ENCODE measurements at regions not wholly inside any gene's neighbourhood (a gene's known extent, or its start where the extent isn't known, plus 50 kb on each side); places are given as distances from the start of the nearest gene placed in this dataset.
"Not testable (repeated sequence)": the region's sequence is repeated elsewhere in the genome, so short reads cannot be mapped to it uniquely, and the experiment has no call there.

DNA sequence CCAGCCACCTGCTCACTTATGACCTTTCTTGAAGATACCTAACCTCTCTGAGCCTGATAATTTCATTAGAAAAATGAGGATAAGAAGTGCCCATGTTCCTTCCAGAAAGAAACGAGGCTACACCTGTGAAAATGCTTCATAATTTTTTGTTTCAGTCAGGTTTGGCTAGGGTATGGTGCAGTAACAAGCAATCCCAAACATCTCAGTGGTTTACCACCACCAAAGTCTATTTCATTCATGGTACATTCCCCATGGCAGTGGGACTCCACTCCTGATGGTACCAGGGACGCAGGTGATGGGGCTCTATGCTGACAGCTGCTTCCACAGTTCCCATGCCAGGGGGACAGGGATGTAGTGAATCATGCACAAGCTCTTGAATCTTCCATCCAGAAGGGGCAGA is 147.6 kb upstream of the CES5A start:
- no peak for DNase-seq (ENCODE audit: low read depth in 3 of 3, low spot score in 1 of 3)

DNA sequence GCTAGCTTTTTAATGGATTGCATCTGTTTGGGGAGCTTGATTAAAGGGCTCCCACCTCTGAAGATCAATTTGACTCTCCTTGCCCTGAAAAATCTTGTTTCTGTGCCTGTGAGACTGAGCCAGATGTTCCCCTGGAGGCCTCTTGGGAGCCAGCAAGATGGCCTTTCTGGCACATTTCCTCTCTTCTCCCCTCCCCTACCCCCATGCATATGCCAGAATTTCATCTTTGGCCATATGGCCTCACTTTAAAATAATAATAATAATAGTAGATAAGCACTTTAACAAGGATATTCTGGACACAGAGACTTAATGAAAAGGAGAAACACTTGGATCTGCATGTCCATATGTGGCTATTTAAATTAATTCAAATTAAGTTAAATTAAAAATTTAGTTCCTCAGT is 144.1 kb upstream of the CES5A start:
- DNase-seq (ENCODE audit: low read depth in 3 of 3, low spot score in 1 of 3) = no peak

DNA sequence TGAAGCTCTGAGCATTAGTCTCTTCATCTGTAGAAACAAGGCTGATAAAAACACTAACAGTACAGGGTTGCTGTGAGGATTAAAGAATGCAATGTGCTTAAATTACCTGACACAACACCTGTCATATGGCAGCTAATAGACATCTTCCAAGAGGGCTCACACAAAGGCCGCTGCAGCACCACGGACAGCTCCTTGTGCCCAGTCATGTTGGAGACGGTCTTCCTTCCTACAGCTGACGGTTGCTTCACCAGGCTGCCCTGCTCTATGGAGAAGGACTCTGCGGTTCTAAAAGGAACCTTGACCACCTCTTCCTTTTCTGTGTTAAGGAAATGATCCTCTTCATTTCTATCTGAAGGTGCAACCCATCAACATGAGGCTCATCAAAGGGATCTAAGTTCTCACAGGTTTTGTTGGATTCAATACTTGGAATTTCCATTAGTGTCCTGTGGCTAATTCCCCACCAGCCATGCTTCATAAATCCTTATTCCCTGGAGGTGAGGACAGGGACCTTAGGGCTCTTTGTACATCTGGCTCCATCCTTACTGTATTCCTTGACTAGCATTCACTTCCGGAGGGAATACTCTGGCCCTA is 138.9 kb upstream of the CES5A start:
- DNase-seq (ENCODE audit: low read depth in 3 of 3, low spot score in 1 of 3) = peak in 1 of 3 donors; percentile 4

DNA sequence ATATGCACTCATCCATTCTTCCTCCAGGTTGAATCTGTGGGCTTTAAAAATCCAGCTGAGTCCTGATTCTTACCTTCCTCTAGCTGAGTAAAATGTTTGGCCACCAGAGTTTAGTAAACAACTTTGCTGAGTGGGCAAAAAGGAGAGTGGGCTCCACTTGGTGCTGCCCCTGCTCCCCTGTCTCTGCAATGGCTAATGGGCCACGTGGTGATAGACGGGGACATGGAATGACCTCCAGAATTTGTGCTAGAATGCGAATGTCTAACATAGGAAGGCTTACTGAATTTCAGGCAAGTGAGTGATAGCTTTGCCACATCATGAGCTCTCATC is 137.3 kb upstream of the CES5A start:
- no peak for DNase-seq (ENCODE audit: low read depth in 3 of 3, low spot score in 1 of 3)

DNA sequence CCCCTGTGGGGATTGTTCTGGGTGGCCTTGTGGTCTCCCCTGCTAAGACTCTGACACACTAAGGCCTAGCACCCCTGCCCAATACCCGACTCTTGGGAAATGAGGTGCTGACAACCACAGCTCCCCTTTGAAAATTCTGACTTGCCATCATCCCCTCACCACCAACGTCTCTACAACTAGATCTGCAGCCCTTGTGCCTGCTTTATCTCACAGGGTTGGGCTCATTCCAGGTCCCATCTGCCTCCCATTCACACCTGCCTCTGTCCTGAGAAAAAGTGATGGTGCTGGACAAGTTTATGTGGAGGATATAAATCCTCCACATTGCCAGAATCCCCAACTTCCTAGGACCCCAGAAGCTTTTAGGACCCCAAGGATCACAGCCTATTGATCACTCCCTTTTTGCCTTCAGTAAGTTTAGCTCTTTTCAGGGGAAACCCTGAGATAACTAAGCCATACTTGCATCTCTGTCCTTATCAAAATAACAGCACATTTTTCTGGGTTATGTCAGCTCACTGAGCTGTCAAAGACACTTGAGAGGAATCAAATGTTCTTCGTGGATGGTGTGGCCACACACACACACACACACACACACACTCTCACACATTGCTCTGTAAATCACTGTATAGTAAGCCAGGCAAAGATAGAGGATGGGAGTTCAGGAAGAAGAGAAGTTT is 136.8 kb upstream of the CES5A start:
- DNase-seq (ENCODE audit: low read depth in 3 of 3, low spot score in 1 of 3) = no peak

DNA sequence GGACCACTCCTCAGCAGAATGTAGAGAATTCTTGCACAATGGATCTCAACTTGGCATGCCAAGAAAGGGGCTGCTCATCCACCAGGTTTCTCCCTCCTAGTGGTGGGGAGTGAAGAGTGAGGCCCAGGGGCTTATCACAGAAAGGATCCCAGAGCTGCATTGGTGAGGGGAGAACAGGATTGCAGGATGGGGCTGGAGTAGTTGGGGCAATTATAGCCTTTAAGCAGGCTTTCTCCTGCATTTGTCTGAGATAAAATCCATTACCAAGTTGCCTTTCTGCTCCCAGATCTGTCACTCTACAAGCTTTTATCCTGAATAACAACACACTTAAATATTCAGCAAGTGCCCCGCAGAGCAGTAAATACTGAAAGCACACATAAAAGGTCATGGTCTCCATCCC is 130.8 kb upstream of the CES5A start:
- DNase-seq (ENCODE audit: low read depth in 3 of 3, low spot score in 1 of 3) = no peak

DNA sequence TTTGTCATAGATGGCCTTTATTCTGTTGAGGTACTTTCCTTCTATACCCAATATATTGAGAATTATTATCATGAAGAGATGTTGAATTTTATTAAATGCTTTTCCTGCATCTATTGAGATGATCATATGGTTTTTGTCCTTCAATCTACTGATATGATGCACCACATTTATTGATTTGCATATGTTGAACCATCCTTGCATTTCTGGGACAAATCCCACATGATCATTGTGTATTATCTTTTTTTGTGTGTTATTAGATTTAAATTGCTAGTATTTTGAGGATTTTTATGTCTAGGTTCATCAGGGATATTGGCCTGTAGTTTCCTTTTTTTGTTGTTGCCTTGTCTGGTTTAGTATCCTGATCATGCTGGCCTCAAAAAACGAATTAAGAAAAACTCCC is 124.5 kb upstream of the CES5A start:
- no peak for DNase-seq (ENCODE audit: low read depth in 3 of 3, low spot score in 1 of 3)

DNA sequence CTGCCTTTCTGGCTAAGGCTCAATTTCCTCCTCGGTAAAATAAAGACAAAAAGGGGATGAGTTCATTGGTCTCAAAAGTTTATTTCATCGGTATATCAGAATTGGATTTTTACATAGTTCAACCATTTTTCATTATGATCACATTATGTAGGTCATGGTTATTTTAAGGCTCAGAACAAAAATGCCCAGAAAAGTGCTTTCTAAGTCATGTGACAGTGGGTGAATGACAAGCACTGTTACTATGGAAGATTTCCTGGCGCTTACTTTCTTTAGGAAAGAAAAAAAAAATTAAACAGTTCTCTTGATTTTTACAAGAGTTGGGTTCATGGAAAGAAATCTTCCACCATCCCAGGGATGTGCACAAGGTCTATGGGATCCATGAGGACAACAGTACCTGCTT is 117.9 kb upstream of the CES5A start:
- no peak for DNase-seq (ENCODE audit: low read depth in 3 of 3, low spot score in 1 of 3)

DNA sequence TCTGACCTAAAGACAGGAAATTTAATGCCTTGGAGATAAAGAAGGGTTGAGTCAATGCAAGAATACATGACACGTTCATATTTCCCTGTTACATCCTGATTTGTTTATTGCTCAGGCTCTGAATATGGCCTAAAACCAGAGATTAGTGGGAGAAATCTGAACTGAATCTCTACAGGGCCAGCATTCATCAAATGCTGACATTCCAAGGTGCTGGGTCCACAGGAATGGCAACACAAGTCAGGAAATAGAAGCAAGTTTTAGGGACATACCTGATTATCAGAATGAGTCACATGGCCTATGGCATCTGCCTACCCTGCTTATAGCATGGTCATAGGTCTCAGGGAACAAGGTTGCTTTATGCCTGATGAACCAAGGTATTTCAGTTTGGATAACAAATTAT is 117.4 kb upstream of the CES5A start:
- no peak for DNase-seq (ENCODE audit: low read depth in 3 of 3, low spot score in 1 of 3)

DNA sequence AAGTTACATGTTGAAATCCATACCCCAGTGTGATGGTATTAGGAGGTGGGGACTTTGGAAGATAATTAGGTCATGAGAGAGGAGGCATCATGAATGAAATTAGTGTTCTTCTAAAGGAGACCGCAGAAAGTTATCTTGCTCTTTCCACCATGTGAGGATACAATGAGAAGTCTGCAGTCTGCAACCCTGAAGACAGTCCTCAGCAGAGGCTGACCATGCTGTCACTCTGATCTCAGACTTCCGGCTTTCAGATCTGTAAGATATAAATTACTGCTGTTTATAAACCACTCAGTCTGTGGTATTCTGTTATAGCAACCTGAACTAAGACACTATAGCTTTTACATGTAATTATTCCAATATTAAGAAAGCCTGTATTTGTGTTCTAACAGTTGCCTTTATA is 116.7 kb upstream of the CES5A start:
- no peak for DNase-seq (ENCODE audit: low read depth in 3 of 3, low spot score in 1 of 3)

DNA sequence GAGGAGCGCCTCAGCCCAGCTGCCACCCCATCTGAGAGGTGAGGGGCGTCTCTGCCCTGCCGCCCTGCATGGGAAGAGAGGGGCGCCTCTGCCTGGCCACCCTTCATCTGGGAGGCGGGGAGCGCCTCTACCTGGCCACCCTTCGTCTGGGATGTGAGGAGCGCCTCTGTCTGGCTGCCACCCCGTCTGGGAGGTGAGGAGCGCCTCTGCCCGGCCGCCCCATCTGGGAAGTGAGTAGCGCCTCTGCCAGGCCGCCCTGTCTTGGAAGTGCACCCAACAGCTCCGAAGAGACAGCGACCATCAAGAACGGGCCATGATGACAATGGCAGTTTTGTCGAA is 114.4 kb upstream of the CES5A start:
- no peak for DNase-seq (ENCODE audit: low read depth in 3 of 3, low spot score in 1 of 3)

DNA sequence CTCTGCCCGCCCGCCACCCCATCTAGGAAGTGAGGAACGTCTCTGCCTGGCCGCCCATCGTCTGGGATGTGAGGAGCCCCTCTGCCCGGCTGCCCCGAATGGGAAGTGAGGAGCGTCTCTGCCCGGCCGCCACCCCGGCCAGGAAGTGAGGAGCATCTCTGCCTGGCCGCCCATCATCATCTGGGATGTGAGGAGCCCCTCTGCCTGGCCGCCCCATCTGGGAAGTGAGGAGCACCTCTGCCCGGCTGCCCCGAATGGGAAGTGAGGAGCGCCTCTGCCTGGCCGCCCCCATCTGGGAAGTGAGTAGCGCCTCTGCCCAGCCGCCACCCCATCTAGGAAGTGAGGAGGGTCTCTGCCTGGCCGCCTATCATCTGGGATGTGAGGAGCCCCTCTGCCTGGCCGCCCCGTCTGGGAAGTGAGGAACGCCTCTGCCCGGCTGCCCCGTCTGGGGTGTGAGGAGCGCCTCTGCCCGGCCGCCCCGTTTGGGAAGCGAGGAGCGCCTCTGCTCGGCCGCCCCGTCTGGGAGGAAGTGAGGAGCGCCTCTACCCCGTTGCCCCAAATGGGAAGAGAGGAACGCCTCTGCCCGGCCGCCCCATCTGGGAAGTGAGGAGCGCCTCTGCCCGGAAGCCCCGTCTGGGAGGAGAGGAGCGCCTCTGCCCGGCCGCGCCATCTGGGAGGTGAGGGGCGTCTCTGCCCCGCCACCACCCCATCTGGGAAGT is 113.8 kb upstream of the CES5A start:
- DNase-seq (ENCODE audit: low read depth in 3 of 3, low spot score in 1 of 3) = not testable (repeated sequence)

DNA sequence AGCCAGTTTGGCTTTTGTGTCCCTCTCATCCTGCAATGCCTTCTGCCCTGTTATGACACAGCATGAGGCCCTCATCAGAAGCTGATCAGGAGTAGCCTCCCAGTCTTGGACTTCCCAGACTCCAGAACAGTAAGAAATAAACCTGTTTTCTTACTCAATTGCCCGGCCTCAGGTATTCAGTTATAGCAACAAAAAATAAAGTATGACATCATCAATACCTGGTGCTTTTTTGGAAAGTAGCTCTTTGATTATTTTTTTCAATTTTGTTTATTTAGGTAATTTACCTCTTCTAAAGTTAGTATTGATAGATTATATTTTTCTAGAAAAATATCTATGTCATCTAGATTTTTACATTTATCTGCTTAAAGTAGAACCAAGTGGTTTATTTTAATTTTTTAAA is 112.8 kb upstream of the CES5A start:
- DNase-seq (ENCODE audit: low read depth in 3 of 3, low spot score in 1 of 3) = no peak

DNA sequence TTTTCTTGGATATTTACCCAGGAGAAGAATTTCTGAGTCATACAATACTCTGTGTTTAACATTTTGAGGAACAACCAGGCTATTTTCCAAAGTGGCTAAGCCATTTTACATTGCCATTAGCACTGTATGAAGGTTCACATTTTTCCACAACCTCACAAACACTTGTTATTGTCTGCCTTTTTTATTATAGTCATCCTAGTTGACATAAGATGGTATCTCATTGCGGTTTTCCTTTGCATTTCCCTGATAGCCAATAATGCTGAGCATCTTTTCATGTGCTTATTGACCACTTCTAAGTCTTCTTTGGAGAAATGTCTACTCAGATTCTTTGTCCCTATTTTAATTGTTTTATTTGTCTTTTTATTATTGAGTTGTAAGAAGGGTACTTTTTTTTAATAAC is 107.4 kb upstream of the CES5A start:
- DNase-seq (ENCODE audit: low read depth in 3 of 3, low spot score in 1 of 3) = no peak

DNA sequence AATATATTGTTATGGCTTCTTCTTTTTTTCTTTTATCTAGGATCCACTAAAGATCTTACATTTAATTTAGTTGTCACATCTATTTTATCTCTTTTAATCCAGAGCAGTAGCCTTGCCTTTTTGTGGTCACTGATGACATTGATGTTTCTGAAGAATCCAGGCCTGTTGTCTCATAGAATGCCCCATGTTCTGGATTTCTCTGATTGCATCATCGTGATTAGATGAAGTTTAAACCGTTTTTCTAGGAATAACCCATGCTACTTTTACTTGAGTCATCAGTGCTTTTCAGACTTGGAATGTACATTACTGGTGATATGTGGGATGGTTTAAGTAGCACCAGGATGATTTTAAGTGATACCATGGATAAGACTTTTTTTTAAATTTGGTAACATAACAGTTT is 106.4 kb upstream of the CES5A start:
- no peak for DNase-seq (ENCODE audit: low read depth in 3 of 3, low spot score in 1 of 3)

DNA sequence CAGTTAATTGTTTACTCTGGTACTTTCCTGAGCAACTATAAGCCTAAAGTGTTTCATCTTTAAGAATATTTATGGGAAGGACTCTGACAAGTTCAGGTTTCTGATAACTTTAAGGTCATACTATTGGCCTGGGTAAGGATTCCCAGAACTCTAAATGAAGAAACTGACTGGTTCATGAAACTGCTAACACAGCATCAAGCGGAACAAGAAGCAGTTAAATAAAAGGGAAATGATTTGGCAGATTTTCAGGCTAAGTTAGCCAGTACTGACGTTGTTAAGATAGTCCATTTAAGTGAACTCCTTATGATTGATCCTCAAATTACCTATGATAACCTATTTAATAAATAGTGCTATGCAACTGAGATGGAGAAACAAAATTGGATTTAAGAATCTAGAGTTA is 101.6 kb upstream of the CES5A start:
- DNase-seq (ENCODE audit: low read depth in 3 of 3, low spot score in 1 of 3) = no peak

DNA sequence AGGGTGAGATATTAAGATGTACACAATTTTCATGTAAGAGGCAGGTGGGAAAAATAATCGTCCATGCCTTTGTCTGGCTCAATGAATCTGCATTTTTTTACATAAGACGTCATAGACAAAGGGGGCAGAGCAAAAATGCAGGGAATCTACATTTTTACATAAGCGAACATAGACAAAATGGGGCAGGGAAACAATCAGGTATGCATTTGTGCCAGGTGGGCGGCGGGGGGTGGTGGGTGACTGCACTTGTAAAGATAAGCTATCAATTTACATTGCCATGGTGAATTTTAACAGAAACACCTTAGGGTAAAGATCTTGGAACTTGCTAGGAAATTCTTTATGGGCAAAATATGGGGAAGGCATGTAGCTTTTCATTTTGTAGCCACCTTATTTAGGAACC is 96.3 kb upstream of the CES5A start:
- DNase-seq (ENCODE audit: low read depth in 3 of 3, low spot score in 1 of 3) = no peak

DNA sequence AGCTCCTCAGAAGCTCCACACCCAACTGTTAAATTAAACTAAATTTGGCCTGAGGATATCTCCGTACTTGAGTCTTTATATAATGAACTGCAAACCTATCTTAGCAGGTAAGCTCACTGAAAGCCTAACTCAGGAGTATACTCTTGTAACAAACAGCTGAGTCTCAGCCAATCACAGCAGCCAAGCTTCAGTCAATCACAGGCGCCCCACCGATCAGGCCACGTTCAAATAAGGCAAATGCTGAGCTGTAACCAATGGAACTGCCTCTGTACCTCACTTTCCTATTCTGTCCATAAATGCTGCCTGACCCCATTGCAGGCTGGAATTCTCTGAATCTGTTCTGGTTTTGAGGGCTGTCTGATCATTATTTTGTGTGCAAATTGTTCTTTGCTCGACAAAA is 93.0 kb upstream of the CES5A start:
- DNase-seq (ENCODE audit: low read depth in 3 of 3, low spot score in 1 of 3) = no peak

DNA sequence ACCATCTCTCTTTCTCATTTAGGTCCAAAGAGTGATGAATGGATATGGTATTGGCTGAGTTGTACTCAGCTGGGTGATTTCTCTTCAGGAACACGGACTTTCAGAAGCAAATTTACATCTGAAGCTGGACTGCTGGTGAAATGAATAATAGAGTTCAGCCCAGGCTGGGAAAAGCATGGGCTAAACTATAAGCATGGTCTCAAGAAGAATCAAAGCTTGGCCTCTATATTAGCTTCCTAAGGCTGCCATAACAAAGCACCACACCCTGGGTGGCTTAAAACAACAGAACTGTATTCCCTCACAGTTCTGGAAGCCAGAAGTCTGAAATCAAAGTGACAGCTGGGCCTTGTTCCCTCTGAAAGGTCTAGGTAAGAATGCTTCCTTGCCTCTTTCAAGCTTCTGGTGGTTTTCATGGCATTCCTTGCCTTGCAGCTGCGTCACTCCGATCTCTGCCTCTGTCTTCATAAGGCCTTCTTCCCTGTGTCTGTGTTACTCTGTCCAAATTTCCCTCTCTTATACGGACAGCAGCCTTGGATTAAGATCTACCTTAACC is 89.8 kb upstream of the CES5A start:
- no peak for DNase-seq (ENCODE audit: low read depth in 3 of 3, low spot score in 1 of 3)

DNA sequence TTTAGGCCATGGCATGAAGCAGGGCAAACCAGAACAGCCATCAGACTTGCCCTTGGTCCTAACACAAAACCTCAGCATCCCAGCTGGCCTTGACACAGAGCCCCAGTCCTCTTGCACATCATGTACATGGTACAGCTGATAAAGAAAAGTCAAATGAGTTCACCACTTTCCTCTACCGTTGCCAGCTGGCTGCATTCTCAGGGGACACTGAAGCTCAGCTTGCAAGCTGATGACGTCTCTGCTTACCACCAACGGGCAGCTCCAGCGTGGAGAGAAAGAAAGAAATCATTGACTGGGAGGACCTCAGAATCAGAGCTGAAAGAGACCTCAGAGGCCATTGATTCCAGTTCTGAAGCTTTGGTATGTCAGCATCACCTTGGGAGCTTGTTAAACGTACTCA is 80.7 kb upstream of the CES5A start:
- no peak for DNase-seq (ENCODE audit: low read depth in 3 of 3, low spot score in 1 of 3)

DNA sequence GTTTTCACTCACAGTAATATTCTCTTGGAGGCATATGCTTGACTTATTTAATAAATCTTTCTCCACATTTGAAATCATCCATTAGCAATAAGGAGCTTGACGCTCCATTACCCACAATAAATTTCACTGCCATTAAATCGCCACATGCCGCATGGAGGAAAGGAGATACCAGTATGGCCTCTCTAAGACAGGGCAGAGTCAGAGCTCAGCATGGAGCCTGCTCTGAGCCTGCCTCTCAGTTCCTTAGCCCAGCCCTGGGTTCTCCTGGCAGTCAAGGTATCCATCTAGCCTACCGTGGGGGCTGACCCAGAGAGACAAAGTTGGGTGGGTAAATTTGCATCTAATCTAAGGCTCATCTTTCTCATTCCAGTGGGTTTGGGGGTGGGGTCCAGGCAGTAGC is 80.3 kb upstream of the CES5A start:
- no peak for DNase-seq (ENCODE audit: low read depth in 3 of 3, low spot score in 1 of 3)

DNA sequence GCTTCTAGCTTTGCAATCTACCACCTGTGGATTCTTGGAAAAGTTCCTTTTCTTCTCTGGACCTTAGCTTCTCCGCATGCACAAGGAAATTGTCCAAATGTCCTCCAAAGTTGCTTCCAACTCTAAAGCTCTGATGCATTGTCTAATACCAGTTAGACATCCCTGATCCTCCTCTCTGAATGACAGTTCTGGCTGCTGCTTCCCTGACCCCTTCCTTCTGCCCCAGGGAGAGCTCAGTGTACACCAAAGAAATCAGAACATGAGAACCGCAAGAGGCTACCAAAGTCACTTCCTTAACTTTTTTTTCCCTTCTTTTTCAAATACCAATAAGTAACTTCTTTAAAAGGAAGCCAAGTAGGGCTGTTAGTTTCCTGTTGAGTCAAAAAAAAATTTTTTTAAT is 79.7 kb upstream of the CES5A start:
- DNase-seq (ENCODE audit: low read depth in 3 of 3, low spot score in 1 of 3) = no peak

DNA sequence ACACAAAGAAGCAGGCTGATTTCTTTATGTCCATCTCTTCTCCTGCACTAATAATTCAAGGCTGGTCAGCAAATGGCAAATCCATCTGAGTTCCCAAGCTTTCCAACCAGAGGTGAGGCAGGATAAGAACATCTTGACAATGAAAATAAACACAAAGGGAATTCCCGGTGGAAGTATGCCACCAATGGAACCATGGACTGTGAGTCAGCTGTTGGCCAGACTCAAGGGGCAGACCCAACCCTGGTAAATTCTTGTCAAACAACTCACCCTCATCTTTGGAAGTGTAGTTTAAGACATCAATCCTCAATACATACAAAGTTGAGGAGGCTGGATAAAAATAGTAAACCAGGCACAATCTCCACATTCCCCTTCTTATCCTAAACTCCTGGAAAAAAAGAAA is 74.3 kb upstream of the CES5A start:
- no peak for DNase-seq (ENCODE audit: low read depth in 3 of 3, low spot score in 1 of 3)

Data from stimulated activated CD4-positive, alpha-beta T cell treated with anti-CD3 and anti-CD28 coated beads, TNF-alpha, amount 100 ng/mL, for 1 hour (primary cell).